Lower leg skin (tissue), 4 donors: ENCODE measurements at regions not wholly inside any gene's neighbourhood (a gene's known extent, or its start where the extent isn't known, plus 50 kb on each side); places are given as distances from the start of the nearest gene placed in this dataset.

ENCODE experiments used
- DNase-seq, 2 donors: peaks; one replicate each; pipeline ENCODE4 v3.0.0-alpha.2; 2019; ENCODE audit warnings: low spot score in 2 of 2
- H3K4me3 ChIP-seq: fragments of 200-600 bp; sonication (generic); 2 replicates; pipeline ENCODE4 v1.5.1; 2017; ENCODE audit warnings: mild to moderate bottlenecking, low read depth; ENCODE audit not compliant: poor library complexity, severe bottlenecking
- POLR2A ChIP-seq, 2 donors: fragments of 450-650 bp; IDR thresholded peaks; one replicate each; pipeline ENCODE4 v1.6.1; 2016 to 2017; ENCODE audit warnings: antibody characterized with exemption in 2 of 2, mild to moderate bottlenecking in 1 of 2, moderate library complexity in 1 of 2
- WGBS, 2 donors: methylation state at CpG; one replicate each; pipeline ENCODE4 v1.1.5; 2018; 5-methylcytosine and 5-hydroxymethylcytosine counted together
- intact Hi-C: fragments of 100-400 bp; cut with DNase I; formaldehyde crosslinking; loops from one replicate; pipeline ENCODE4 v1.15.0; 2023; ENCODE audit warnings: low total_unique reads
- TF ChIP-seq, protein P1 (sequence below), 3 donors: fragments of 450-650 bp; IDR thresholded peaks; one replicate each; pipeline ENCODE4 v1.5.1; 2016; ENCODE audit warnings: antibody characterized with exemption in 3 of 3, mild to moderate bottlenecking in 3 of 3, moderate library complexity in 2 of 3

GRCh38 chr5:167764641-167765289, 526.7 kb upstream of the WWC1 start:
- H3K4me3 ChIP-seq, result no peak overlapping the region
- WGBS, 2 donors, result 60 to 72% methylated on average over 6 of the region's 6 CpGs
- intact Hi-C loops, result no loop called here
- TF ChIP-seq, protein P1, sequence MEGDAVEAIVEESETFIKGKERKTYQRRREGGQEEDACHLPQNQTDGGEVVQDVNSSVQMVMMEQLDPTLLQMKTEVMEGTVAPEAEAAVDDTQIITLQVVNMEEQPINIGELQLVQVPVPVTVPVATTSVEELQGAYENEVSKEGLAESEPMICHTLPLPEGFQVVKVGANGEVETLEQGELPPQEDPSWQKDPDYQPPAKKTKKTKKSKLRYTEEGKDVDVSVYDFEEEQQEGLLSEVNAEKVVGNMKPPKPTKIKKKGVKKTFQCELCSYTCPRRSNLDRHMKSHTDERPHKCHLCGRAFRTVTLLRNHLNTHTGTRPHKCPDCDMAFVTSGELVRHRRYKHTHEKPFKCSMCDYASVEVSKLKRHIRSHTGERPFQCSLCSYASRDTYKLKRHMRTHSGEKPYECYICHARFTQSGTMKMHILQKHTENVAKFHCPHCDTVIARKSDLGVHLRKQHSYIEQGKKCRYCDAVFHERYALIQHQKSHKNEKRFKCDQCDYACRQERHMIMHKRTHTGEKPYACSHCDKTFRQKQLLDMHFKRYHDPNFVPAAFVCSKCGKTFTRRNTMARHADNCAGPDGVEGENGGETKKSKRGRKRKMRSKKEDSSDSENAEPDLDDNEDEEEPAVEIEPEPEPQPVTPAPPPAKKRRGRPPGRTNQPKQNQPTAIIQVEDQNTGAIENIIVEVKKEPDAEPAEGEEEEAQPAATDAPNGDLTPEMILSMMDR (IDR thresholded peaks at IDR 0.05), result no peak
- TF ChIP-seq POLR2A (IDR thresholded peaks at IDR 0.05), result no peak
- no peak for DNase-seq

DNA sequence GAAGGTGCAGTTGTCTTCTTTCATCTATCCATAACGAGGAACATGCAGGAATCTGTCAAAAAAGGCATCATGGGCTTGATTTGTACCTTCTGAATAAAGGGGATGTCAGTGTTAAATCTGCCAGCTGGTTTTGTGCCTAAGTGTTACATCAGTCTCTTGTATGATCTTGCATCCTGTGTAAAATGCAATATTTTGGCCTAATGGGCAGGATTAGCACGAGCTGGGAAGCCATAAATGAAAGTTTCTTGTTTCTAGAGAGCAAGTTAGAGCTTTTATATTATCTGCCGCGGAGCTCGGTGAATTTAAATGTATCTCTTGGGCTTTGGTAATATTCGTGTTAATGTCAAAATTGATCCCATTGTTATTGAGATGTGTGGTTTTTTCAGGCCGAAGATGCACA, 526.1 kb upstream of the WWC1 start:
- H3K4me3 ChIP-seq, result no peak overlapping the region
- DNase-seq, result no peak
- TF ChIP-seq, protein P1 (IDR thresholded peaks at IDR 0.05), result no peak
- no peak for TF ChIP-seq POLR2A (IDR thresholded peaks at IDR 0.05)
- WGBS, 2 donors, result 47 to 67% methylated on average over 7 of the region's 7 CpGs
- intact Hi-C loops, result no loop called here

DNA sequence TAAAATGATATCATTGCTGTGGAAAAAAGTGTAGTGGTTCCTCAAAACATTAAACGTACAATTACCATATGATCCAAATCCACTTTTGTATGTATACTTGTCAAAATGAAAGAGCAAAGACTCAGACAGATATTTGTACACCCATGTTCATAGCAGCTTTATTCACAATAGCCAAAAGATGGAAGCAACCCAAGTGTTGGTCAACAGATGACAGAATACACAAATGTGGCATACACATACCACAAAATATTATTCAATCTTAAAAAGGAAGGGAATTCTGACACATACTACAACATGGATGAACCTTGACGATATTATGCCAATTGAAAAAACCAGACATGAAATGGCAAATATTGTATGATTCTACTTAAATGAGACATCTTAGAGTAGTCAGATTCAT, 524.5 kb upstream of the WWC1 start:
- H3K4me3 ChIP-seq, result no peak overlapping the region
- TF ChIP-seq, protein P1 (IDR thresholded peaks at IDR 0.05), result no peak
- TF ChIP-seq POLR2A (IDR thresholded peaks at IDR 0.05), result no peak
- WGBS, 2 donors, result 37 to 39% methylated on average over 2 of the region's 2 CpGs
- no peak for DNase-seq
- intact Hi-C loops, result no loop called here

- DNase-seq, result no peak
- no peak overlapping the region for H3K4me3 ChIP-seq
- WGBS, 2 donors, result 59 to 62% methylated on average over 4 of the region's 4 CpGs
- TF ChIP-seq POLR2A (IDR thresholded peaks at IDR 0.05), result no peak
- TF ChIP-seq, protein P1 (IDR thresholded peaks at IDR 0.05), result no peak
- intact Hi-C loops, result no loop called here
These were observed 523.6 kb upstream of the WWC1 start for GRCh38 chr5:167767795-167768194.

DNA sequence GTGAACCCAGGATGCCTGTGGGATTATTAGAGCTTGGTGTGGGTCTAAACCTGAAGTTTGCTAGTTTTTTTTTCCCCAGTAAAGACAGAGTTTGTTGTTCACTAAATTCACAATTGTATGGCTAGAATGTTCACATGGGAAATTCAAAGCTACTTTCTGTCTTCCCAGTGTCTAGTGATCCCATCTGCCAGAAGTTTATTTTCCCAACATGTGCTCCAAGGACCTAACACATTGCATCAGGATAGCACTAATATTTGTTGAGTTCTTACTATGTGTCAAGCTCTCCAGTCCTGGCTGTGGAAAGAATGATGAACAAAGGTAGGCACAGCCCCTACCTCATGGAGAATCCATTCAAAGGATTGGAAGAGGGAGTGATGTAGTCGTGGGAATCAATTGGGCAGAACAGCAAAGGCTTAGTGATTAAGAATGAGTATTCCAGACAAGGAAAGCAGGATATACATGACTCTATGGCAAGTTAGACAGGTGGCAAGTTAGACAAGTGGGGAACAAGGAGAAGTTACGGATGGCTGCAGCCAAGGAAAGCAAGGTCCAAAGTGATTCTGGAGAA, 521.5 kb upstream of the WWC1 start:
- intact Hi-C loops, result no loop called here
- no peak overlapping the region for H3K4me3 ChIP-seq
- TF ChIP-seq POLR2A (IDR thresholded peaks at IDR 0.05), result no peak
- TF ChIP-seq, protein P1 (IDR thresholded peaks at IDR 0.05), result no peak
- DNase-seq, result no peak
- 87 to 89% methylated on average over 2 of the region's 2 CpGs for WGBS, 2 donors

- intact Hi-C loops, result no loop called here
- WGBS, 2 donors, result 64 to 66% methylated on average over 5 of the region's 5 CpGs
- no peak for TF ChIP-seq POLR2A (IDR thresholded peaks at IDR 0.05)
- TF ChIP-seq, protein P1 (IDR thresholded peaks at IDR 0.05), result no peak
- H3K4me3 ChIP-seq, result no peak overlapping the region
- no peak for DNase-seq
These were observed 521.0 kb upstream of the WWC1 start for GRCh38 chr5:167770461-167770860.
